ENCODE measurements at regions not wholly inside any gene's neighbourhood (a gene's known extent, or its start where the extent isn't known, plus 50 kb on each side); places are given as distances from the start of the nearest gene placed in this dataset.

- no peak for DNase-seq
Observed at GRCh38 chr11:91742155-91742554, 482.5 kb upstream of the FAT3 start.

GRCh38 chr11:91731051-91731450, 493.6 kb upstream of the FAT3 start:
- no peak for DNase-seq

GRCh38 chr11:91730620-91731019, 494.0 kb upstream of the FAT3 start:
- no peak for DNase-seq

GRCh38 chr11:91730057-91730456, 494.6 kb upstream of the FAT3 start:
- DNase-seq = no peak

- no peak for DNase-seq
Observed at GRCh38 chr11:91717169-91717568, 507.4 kb upstream of the FAT3 start.

GRCh38 chr11:91707652-91708482, 516.8 kb upstream of the FAT3 start:
- no peak for DNase-seq

GRCh38 chr11:91703042-91703441, 521.6 kb upstream of the FAT3 start:
- DNase-seq = no peak

GRCh38 chr11:91700854-91701253, 523.8 kb upstream of the FAT3 start:
- no peak for DNase-seq

GRCh38 chr11:91698845-91699244, 525.8 kb upstream of the FAT3 start:
- no peak for DNase-seq

GRCh38 chr11:91694331-91694730, 530.3 kb upstream of the FAT3 start:
- no peak for DNase-seq

- DNase-seq = no peak
Observed at GRCh38 chr11:91691872-91692271, 532.7 kb upstream of the FAT3 start.

GRCh38 chr11:91688672-91689071, 535.9 kb upstream of the FAT3 start:
- no peak for DNase-seq

GRCh38 chr11:91686700-91687099, 537.9 kb upstream of the FAT3 start:
- DNase-seq = no peak

- DNase-seq = no peak
Observed at GRCh38 chr11:91686281-91686680, 538.3 kb upstream of the FAT3 start.

- DNase-seq = no peak
Observed at GRCh38 chr11:91673705-91674104, 550.9 kb upstream of the FAT3 start.

- no peak for DNase-seq
Observed at GRCh38 chr11:91664521-91664920, 560.1 kb upstream of the FAT3 start.

GRCh38 chr11:91660036-91660435, 564.6 kb upstream of the FAT3 start:
- DNase-seq = no peak

- no peak for DNase-seq
Observed at GRCh38 chr11:91654686-91655085, 569.9 kb upstream of the FAT3 start.

- DNase-seq = no peak
Observed at GRCh38 chr11:91653079-91653754, 571.4 kb upstream of the FAT3 start.

- DNase-seq = no peak
Observed at GRCh38 chr11:91650802-91651201, 573.8 kb upstream of the FAT3 start.

- DNase-seq = no peak
Observed at GRCh38 chr11:91641153-91641552, 583.5 kb upstream of the FAT3 start.

GRCh38 chr11:91639359-91639758, 585.3 kb upstream of the FAT3 start:
- no peak for DNase-seq

GRCh38 chr11:91630916-91631673, 593.5 kb upstream of the FAT3 start:
- no peak for DNase-seq

GRCh38 chr11:91625495-91625894, 599.1 kb upstream of the FAT3 start:
- no peak for DNase-seq
